ENCODE measurements at regions not wholly inside any gene's neighbourhood (a gene's known extent, or its start where the extent isn't known, plus 50 kb on each side); places are given as distances from the start of the nearest gene placed in this dataset.

DNA sequence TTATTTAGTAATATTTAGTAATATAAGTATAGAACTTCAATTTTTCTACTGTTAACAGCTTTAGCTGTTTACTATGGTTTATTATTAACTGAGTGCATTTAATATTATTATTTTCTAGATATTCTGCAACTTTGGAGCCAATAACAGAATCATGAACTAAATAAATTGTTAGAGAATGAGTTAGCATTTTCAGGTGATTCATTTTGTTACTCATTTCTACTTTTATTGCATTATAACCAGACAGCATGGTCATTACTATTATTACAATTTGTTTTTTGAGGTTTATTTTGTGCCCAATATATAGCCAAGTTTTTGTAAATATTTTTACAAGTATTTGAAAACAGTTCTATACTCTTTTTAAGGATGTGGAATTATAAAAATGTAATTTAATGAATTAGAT, 279.6 kb downstream of the SQOR start:
- Histone ChIP-seq H3K9me3 (replicated peaks; ENCODE audit: low read length) (no peaks in the 10 kb centered on the region), H3K4me2 (ENCODE audit: low read length) (no peak overlapping the region), H3K36me3 (ENCODE audit: insufficient read depth, low read length) (no peaks in the 10 kb centered on the region), H3K4me1 (ENCODE audit: control insufficient read depth, insufficient read depth, low read length) (no peaks in the 10 kb centered on the region), H3K9ac (ENCODE audit: low read depth, low read length) (no peak overlapping the region), H3K4me3 (ENCODE audit: low read length) (no peak overlapping the region), H3K27me3 (ENCODE audit: control insufficient read depth, insufficient read depth, low read length) (no peaks in the 10 kb centered on the region)

DNA sequence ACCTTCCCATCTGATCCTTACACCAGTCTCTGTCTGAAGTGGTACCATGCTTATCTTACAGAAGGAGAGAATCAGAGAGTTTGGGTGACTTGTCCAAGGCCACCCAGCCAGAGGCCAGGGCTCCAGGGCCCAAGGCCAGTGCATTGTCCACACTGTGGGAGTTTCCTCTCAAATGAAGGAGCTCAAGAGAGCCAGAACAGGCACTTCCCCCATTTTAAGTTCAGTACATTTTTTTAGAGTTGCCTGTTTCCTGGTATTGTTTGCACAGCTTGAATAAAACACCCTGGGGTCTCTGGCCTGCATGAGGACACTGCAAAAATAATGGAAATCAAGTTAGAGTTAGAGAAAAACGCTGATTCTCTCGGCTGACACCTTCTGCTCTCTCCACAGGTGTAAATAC, 284.0 kb downstream of the SQOR start:
- H3K9ac ChIP-seq (ENCODE audit: low read depth, low read length), result no peak overlapping the region

DNA sequence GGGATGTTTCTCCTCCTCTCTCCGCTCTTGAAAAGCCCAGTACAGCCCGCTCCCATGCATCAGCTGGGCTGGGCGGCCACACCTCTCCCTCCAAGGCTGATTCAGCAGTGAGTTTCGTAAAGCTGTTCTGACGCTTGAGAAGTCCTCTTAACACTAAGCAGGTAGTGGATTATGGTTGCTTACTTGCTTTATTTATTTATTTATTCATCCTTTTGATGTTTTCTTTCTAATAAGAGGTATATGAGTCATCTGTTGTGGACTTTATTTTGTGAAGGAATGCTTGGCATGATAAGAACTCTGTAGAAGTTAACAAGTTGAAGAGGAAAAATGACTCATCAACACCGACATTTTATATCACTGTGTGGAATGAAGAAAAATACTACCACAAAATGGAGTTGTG, 285.0 kb downstream of the SQOR start:
- no peak overlapping the region for H3K4me3 ChIP-seq (ENCODE audit: low read length)
- no peaks in the 10 kb centered on the region for H3K27me3 ChIP-seq (ENCODE audit: control insufficient read depth, insufficient read depth, low read length)
- peaks cover 3% of the 10 kb centered on the region for H3K9me3 ChIP-seq (replicated peaks; ENCODE audit: low read length)
- no peaks in the 10 kb centered on the region for H3K36me3 ChIP-seq (ENCODE audit: insufficient read depth, low read length)
- H3K9ac ChIP-seq (ENCODE audit: low read depth, low read length), result no peak overlapping the region
- H3K4me1 ChIP-seq (ENCODE audit: control insufficient read depth, insufficient read depth, low read length), result no peaks in the 10 kb centered on the region
- no peak overlapping the region for H3K4me2 ChIP-seq (ENCODE audit: low read length)

More for the DNA sequence above, 284.0 kb downstream of the SQOR start:
- H3K4me2 ChIP-seq (ENCODE audit: low read length), result no peak overlapping the region
- H3K27me3 ChIP-seq (ENCODE audit: control insufficient read depth, insufficient read depth, low read length), result no peaks in the 10 kb centered on the region
- H3K4me3 ChIP-seq (ENCODE audit: low read length), result no peak overlapping the region
- no peaks in the 10 kb centered on the region for H3K9me3 ChIP-seq (replicated peaks; ENCODE audit: low read length)
- H3K36me3 ChIP-seq (ENCODE audit: insufficient read depth, low read length), result no peaks in the 10 kb centered on the region
- no peaks in the 10 kb centered on the region for H3K4me1 ChIP-seq (ENCODE audit: control insufficient read depth, insufficient read depth, low read length)

GRCh38 chr15:45921376-45921775, 286.5 kb downstream of the SQOR start:
- H3K4me3 ChIP-seq (ENCODE audit: low read length), result no peak overlapping the region
- no peak overlapping the region for H3K4me2 ChIP-seq (ENCODE audit: low read length)
- no peaks in the 10 kb centered on the region for H3K4me1 ChIP-seq (ENCODE audit: control insufficient read depth, insufficient read depth, low read length)
- H3K36me3 ChIP-seq (ENCODE audit: insufficient read depth, low read length), result no peaks in the 10 kb centered on the region
- H3K9ac ChIP-seq (ENCODE audit: low read depth, low read length), result no peak overlapping the region
- peaks cover 7% of the 10 kb centered on the region for H3K9me3 ChIP-seq (replicated peaks; ENCODE audit: low read length)
- no peaks in the 10 kb centered on the region for H3K27me3 ChIP-seq (ENCODE audit: control insufficient read depth, insufficient read depth, low read length)

- Histone ChIP-seq H3K9me3 (replicated peaks; ENCODE audit: low read length) (peaks cover 7% of the 10 kb centered on the region), H3K4me3 (ENCODE audit: low read length) (no peak overlapping the region), H3K4me2 (ENCODE audit: low read length) (no peak overlapping the region), H3K4me1 (ENCODE audit: control insufficient read depth, insufficient read depth, low read length) (no peaks in the 10 kb centered on the region), H3K9ac (ENCODE audit: low read depth, low read length) (no peak overlapping the region), H3K36me3 (ENCODE audit: insufficient read depth, low read length) (no peaks in the 10 kb centered on the region), H3K27me3 (ENCODE audit: control insufficient read depth, insufficient read depth, low read length) (no peaks in the 10 kb centered on the region)
Observed at GRCh38 chr15:45921978-45922377, 287.1 kb downstream of the SQOR start.

DNA sequence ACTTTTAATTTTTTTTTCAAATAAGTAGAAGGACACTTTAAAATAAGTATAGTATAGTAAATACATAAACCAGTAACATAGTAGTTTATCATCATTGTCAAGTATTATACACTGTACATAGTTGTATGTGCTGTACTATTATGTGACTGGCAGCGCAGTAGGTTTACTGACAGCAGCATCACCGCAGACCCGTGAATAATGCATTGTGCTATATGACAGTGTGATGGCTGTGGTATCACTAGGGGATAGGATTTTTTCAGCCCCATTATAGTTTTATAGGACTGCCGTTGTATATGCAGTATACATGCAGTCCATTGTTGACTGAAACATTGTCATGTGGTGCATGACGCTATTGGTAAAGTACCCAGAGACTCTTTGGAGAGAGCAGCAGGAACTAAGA, 306.5 kb downstream of the SQOR start:
- Histone ChIP-seq H3K4me2 (ENCODE audit: low read length) (no peak overlapping the region), H3K4me3 (ENCODE audit: low read length) (no peak overlapping the region), H3K36me3 (ENCODE audit: insufficient read depth, low read length) (no peaks in the 10 kb centered on the region), H3K9me3 (replicated peaks; ENCODE audit: low read length) (no peaks in the 10 kb centered on the region), H3K27me3 (ENCODE audit: control insufficient read depth, insufficient read depth, low read length) (no peaks in the 10 kb centered on the region), H3K4me1 (ENCODE audit: control insufficient read depth, insufficient read depth, low read length) (no peaks in the 10 kb centered on the region), H3K9ac (ENCODE audit: low read depth, low read length) (no peak overlapping the region)

- Histone ChIP-seq H3K9ac (ENCODE audit: low read depth, low read length) (no peak overlapping the region), H3K4me3 (ENCODE audit: low read length) (no peak overlapping the region), H3K4me2 (ENCODE audit: low read length) (no peak overlapping the region), H3K27me3 (ENCODE audit: control insufficient read depth, insufficient read depth, low read length) (no peaks in the 10 kb centered on the region), H3K9me3 (replicated peaks; ENCODE audit: low read length) (no peaks in the 10 kb centered on the region), H3K4me1 (ENCODE audit: control insufficient read depth, insufficient read depth, low read length) (no peaks in the 10 kb centered on the region), H3K36me3 (ENCODE audit: insufficient read depth, low read length) (no peaks in the 10 kb centered on the region)
Observed at GRCh38 chr15:45943240-45943639, 308.4 kb downstream of the SQOR start.

DNA sequence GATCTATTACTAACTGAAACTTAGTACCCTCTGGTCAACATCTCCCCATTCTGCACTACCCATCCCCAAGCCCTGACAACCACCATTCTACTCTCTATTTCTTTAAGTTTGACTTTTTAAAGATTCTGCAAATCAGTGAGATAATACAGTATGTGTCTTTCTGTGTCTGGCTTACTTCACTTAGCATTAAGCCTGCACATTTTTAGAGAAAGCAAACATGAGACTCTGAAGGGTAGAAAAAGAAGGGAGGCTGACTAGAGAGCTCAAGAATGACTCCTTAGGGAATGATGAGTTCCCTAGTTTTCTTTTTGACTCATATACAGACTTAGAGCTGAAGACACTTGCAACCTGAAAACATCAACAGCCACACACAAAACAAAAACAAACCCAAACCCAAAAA, 311.3 kb downstream of the SQOR start:
- Histone ChIP-seq H3K27me3 (ENCODE audit: control insufficient read depth, insufficient read depth, low read length) (no peaks in the 10 kb centered on the region), H3K4me2 (ENCODE audit: low read length) (no peak overlapping the region), H3K36me3 (ENCODE audit: insufficient read depth, low read length) (no peaks in the 10 kb centered on the region), H3K4me3 (ENCODE audit: low read length) (no peak overlapping the region), H3K4me1 (ENCODE audit: control insufficient read depth, insufficient read depth, low read length) (no peaks in the 10 kb centered on the region), H3K9ac (ENCODE audit: low read depth, low read length) (no peak overlapping the region), H3K9me3 (replicated peaks; ENCODE audit: low read length) (no peaks in the 10 kb centered on the region)

DNA sequence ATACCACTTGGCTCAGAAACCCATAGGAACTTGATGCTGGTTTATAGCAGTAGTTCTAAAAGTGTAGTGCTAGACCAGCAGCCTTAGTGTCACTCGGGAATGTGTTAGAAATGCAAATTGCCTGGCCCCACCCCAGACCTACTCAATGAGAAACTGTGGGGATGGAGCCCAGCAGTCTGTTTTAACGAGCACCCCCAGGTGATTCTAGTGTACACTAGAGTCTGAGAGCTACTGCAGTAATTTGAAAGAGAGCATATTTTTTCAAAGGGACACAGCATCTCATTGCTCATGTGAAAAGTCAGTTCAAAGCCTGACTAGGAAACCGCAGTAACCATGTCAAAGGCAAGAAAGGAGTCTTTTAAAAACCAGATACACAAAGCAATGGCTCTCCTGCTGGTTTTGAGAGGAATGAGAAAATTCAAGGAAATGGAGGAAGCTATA, 313.4 kb downstream of the SQOR start:
- Histone ChIP-seq H3K27me3 (ENCODE audit: control insufficient read depth, insufficient read depth, low read length) (no peaks in the 10 kb centered on the region), H3K4me2 (ENCODE audit: low read length) (no peak overlapping the region), H3K9me3 (replicated peaks; ENCODE audit: low read length) (no peaks in the 10 kb centered on the region), H3K4me1 (ENCODE audit: control insufficient read depth, insufficient read depth, low read length) (no peaks in the 10 kb centered on the region), H3K9ac (ENCODE audit: low read depth, low read length) (no peak overlapping the region), H3K36me3 (ENCODE audit: insufficient read depth, low read length) (no peaks in the 10 kb centered on the region), H3K4me3 (ENCODE audit: low read length) (no peak overlapping the region)

DNA sequence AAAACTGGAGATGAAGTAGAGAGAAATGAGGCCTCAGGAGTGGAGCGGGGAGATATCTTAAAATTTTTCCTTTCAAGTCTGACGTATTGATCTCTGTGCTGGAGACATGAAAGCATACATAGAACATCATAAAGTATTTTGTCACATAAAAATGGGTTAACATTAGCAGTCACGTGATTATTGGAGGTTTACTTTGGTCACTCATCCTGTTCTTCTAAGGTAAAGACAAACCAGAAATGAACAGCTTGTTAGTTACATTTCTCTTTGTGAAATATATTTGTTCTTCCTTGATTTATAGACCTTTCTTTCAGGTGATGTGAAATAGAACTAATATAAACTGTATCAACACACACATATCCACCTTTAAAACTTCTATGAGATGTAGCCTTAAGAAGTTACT, 324.1 kb downstream of the SQOR start:
- no peaks in the 10 kb centered on the region for H3K36me3 ChIP-seq (ENCODE audit: insufficient read depth, low read length)
- no peaks in the 10 kb centered on the region for H3K27me3 ChIP-seq (ENCODE audit: control insufficient read depth, insufficient read depth, low read length)
- H3K9me3 ChIP-seq (replicated peaks; ENCODE audit: low read length), result peaks cover 3% of the 10 kb centered on the region
- H3K4me2 ChIP-seq (ENCODE audit: low read length), result no peak overlapping the region
- H3K4me1 ChIP-seq (ENCODE audit: control insufficient read depth, insufficient read depth, low read length), result no peaks in the 10 kb centered on the region
- no peak overlapping the region for H3K4me3 ChIP-seq (ENCODE audit: low read length)
- no peak overlapping the region for H3K9ac ChIP-seq (ENCODE audit: low read depth, low read length)

DNA sequence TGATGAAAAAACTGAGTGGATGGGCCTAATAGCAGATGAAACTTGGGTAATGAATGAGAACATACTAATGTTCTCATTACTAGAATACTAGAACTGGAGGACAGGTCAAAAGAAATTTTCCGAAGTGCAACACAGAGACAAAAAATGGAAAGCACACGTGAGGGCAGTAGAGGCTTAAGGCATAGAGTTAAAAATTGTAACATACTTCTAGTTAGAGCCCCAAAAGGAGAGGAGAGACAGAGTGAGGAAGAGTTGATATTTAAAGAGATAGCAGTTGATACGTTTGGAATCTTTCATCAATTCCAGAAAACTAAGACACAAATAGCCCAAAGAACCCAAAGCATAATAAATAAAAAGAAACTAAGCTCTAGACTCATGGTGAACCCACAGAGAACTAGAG, 327.9 kb downstream of the SQOR start:
- Histone ChIP-seq H3K4me3 (ENCODE audit: low read length) (no peak overlapping the region), H3K27me3 (ENCODE audit: control insufficient read depth, insufficient read depth, low read length) (no peaks in the 10 kb centered on the region), H3K9ac (ENCODE audit: low read depth, low read length) (no peak overlapping the region)

GRCh38 chr15:45970542-45970941, 335.7 kb downstream of the SQOR start:
- Histone ChIP-seq H3K9me3 (replicated peaks; ENCODE audit: low read length) (no peaks in the 10 kb centered on the region), H3K9ac (ENCODE audit: low read depth, low read length) (no peak overlapping the region)

More for the DNA sequence above, 327.9 kb downstream of the SQOR start:
- H3K4me2 ChIP-seq (ENCODE audit: low read length), result no peak overlapping the region
- no peaks in the 10 kb centered on the region for H3K4me1 ChIP-seq (ENCODE audit: control insufficient read depth, insufficient read depth, low read length)
- H3K36me3 ChIP-seq (ENCODE audit: insufficient read depth, low read length), result no peaks in the 10 kb centered on the region
- peaks cover 3% of the 10 kb centered on the region for H3K9me3 ChIP-seq (replicated peaks; ENCODE audit: low read length)

More at GRCh38 chr15:45970542-45970941, 335.7 kb downstream of the SQOR start:
- Histone ChIP-seq H3K4me1 (ENCODE audit: control insufficient read depth, insufficient read depth, low read length) (no peaks in the 10 kb centered on the region), H3K4me2 (ENCODE audit: low read length) (no peak overlapping the region), H3K36me3 (ENCODE audit: insufficient read depth, low read length) (no peaks in the 10 kb centered on the region), H3K4me3 (ENCODE audit: low read length) (no peak overlapping the region), H3K27me3 (ENCODE audit: control insufficient read depth, insufficient read depth, low read length) (no peaks in the 10 kb centered on the region)

Measured in skeletal muscle satellite cell (primary cell).